WERI-Rb-1 (cell line): ENCODE measurements at regions not wholly inside any gene's neighbourhood (a gene's known extent, or its start where the extent isn't known, plus 50 kb on each side); places are given as distances from the start of the nearest gene placed in this dataset.

Experiments used
- DNase-seq: peaks from one replicate; pipeline ENCODE4 v3.0.0-alpha.2; 2020
- H3K27ac ChIP-seq: fragments of 250-450 bp; sonication (Bioruptor Pico); 2 replicates; pipeline ENCODE4 v1.5.1; 2020; ENCODE audit warnings: mild to moderate bottlenecking, moderate library complexity
- H3K27me3 ChIP-seq: fragments of 250-450 bp; sonication (Bioruptor Pico); 2 replicates; pipeline ENCODE4 v1.5.1; 2021; ENCODE audit warnings: mild to moderate bottlenecking, low read depth, moderate library complexity; ENCODE audit not compliant: insufficient read depth, severe bottlenecking
- H3K36me3 ChIP-seq: fragments of 250-450 bp; sonication (Bioruptor Pico); 2 replicates; pipeline ENCODE4 v1.5.1; 2020; ENCODE audit warnings: mild to moderate bottlenecking, moderate library complexity
- H3K4me3 ChIP-seq: 2 replicates; pipeline ENCODE4 v1.5.1; 2011; ENCODE audit warnings: low read depth, mild to moderate bottlenecking, control low read depth, low read length
- H3K9me3 ChIP-seq: fragments of 250-450 bp; sonication (Bioruptor Pico); 2 replicates; pipeline ENCODE4 v1.5.1; 2021; ENCODE audit warnings: mild to moderate bottlenecking, moderate library complexity; ENCODE audit not compliant: severe bottlenecking
- CTCF ChIP-seq: IDR thresholded peaks from 2 replicates; pipeline ENCODE4 v1.5.1; 2011; ENCODE audit warnings: low read depth, mild to moderate bottlenecking, control low read depth, inconsistent platforms, low read length

DNA sequence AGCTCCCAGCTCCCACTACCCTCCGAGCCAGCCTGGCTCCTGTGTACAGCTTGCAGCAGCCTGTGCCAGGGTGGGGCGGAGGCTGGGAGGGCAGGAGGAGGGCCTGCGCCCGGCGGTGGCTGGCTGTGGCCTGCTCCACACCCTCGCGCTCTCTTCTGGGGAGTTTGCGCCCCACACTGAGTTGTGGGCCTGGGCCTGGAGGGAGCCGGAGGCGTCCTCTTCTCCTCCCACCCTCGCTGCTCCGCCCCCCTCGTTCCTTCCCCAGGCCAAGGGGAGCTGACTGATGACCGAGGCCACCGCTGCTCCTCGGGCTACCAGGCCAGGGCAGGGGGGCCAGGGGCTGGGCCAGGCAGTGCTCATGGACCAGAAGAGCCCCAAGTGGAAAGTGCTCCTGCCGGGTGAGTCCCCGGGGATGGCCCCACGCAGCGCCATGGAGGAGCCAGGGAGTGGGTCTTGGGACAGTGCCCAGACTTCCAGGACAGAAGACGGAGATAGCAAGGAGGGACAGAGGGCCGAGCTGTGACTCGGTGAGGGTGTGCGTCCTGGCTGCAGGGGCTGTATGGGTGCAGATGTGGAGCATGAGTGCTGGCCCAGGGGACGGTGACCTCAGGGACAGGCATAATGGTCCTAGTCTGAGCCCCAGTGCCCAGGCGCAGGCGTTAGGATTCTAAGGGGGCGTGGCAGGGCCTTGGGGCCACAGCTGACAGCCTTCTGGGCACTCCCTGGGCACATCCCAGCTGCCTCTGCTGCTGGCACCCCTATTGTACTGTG, 242.1 kb upstream of the GSE1 start:
- no peak for DNase-seq
- H3K9me3 ChIP-seq, result no peaks in the 10 kb centered on the region
- H3K4me3 ChIP-seq, result no peak overlapping the region
- TF ChIP-seq CTCF, result no peak
- no peaks in the 10 kb centered on the region for H3K27me3 ChIP-seq
- H3K27ac ChIP-seq, result no peak overlapping the region
- H3K36me3 ChIP-seq, result no peaks in the 10 kb centered on the region

DNA sequence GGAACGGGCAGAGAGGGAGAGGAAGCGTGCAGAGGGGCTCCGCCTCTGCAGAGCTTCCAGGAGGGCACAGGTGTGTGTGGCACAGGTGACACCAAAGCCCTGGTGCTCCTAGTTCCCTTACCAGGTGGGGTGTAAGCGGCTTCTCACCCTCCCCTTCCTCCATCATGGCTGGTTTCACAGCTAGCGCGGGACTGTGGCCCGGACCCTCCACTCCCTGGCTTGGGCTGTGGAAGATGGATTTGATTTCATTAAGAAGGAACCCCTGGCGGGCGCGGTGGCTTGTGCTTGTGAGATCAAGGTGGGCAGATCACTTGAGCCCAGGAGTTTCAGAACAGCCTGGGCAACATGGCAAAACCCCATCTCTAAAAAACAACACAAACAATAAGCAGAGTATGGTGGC, 241.2 kb upstream of the GSE1 start:
- H3K27ac ChIP-seq, result no peak overlapping the region
- H3K4me3 ChIP-seq, result no peak overlapping the region

DNA sequence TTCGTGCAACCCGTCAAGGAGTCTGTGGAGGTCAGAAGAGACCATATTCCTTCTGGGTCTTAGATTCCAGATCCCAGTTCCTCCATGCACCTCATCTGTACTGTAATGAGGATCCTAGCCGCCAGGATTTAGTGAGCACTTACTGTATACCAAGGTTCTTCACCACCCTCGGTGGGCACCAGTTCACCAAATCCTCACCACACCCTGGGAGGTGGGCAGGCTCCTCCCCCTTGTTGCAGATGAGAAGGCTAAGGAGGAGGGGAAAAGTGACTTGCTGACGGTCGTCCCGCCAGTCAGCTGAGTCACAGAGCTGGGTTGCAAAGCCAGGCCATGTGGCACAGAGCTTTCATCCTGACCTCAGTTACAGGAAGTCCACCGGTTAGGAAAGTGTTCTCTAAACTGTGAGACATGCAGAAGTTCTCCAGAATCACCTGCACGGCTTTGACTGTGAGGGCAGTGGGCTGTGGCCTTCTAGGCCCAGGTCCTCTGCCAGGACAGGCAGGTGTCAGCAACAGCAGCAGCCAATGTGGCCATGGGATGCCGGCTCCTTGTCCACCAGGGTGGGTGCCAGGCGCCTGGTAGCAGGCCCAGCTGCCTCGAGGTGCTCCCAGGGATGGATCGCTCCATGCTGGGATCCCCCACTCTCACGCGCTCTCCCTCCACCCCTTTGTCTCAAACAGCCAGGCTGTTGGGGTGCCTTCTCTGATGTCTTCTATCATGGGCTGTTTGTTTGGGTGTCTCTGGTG, 240.3 kb upstream of the GSE1 start:
- Histone ChIP-seq H3K9me3 (no peaks in the 10 kb centered on the region), H3K27ac (no peak overlapping the region), H3K36me3 (no peaks in the 10 kb centered on the region), H3K4me3 (no peak overlapping the region), H3K27me3 (no peaks in the 10 kb centered on the region)
- no peak for DNase-seq
- TF ChIP-seq CTCF, result no peak

More for the DNA sequence above, 241.2 kb upstream of the GSE1 start:
- H3K36me3 ChIP-seq, result no peaks in the 10 kb centered on the region
- TF ChIP-seq CTCF, result no peak
- no peaks in the 10 kb centered on the region for H3K27me3 ChIP-seq
- no peaks in the 10 kb centered on the region for H3K9me3 ChIP-seq
- DNase-seq, result no peak

DNA sequence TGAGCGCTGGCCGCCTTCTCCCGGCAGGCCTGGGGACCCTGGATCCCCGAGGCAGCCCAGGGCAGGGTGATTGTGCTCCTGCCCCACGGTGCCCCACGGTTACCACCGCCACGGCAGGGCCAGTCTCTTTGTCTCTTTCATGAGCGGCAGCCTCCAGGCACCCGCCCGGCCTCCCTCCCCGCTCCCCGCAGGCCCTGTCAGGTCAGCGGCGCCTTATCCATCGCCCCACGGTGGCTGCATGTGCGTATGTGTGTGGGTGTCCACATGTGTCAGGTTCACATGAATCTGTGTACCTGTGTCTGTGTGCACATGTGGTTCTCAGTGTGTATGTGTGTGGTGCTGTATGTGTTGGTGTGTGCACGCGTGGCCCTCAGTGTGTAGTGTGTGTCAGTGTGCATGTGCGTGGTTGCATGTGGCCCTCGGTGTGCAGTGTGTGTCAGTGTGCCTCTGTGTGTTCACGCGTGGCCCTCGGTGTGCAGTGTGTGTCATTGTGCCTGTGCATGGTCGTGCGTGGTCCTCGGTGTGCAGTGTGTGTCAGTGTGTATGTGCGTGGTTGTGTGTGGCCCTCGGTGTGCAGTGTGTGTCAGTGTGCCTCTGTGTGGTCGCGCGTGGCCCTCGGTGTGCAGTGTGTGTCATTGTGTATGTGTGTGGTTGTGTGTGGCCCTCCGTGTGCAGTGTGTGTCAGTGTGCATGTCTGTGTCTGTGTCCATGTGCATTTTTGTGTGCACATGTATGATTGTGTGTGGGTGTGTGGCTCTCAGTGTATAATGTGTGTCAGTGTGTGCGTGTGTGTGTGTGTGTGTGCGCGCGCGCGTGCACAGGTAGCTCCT, 239.2 kb upstream of the GSE1 start:
- Histone ChIP-seq H3K27ac (no peak overlapping the region), H3K27me3 (no peaks in the 10 kb centered on the region), H3K4me3 (no peak overlapping the region), H3K9me3 (no peaks in the 10 kb centered on the region), H3K36me3 (no peaks in the 10 kb centered on the region)
- TF ChIP-seq CTCF, result no peak
- no peak for DNase-seq

DNA sequence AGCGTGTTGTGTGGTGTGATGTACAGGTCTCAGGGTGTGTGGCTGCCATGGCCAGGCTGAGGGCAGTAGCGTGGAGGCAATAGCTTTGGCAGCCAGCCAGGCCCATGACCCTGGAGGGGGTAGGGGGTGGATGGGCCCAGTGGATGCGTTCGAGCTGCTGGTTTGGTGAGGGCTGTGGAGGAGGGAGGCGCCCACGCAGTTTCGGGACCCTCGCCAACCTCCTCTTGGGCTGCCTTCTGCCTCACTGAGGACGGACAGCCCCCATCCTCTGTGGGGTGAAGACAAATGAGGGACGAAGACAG, 238.6 kb upstream of the GSE1 start:
- Histone ChIP-seq H3K9me3 (no peaks in the 10 kb centered on the region), H3K36me3 (no peaks in the 10 kb centered on the region), H3K27ac (no peak overlapping the region), H3K4me3 (no peak overlapping the region), H3K27me3 (no peaks in the 10 kb centered on the region)
- DNase-seq, result no peak
- no peak for TF ChIP-seq CTCF
